ENCODE measurements at regions not wholly inside any gene's neighbourhood (a gene's known extent, or its start where the extent isn't known, plus 50 kb on each side); places are given as distances from the start of the nearest gene placed in this dataset.

- Histone ChIP-seq H3K36me3 (no peaks in the 10 kb centered on the region), H3K27ac (no peak overlapping the region), H3K9me3 (no peaks in the 10 kb centered on the region), H3K4me3 (no peak overlapping the region), H3K27me3 (no peaks in the 10 kb centered on the region), H3K4me1 (no peaks in the 10 kb centered on the region)
- no peak for TF ChIP-seq EP300 (IDR thresholded peaks at IDR 0.05)
- TF ChIP-seq CTCF (IDR thresholded peaks at IDR 0.05) = no peak
- no peak for TF ChIP-seq POLR2A (IDR thresholded peaks at IDR 0.05)
- 57 to 62% methylated on average over 13 of the region's 13 CpGs for WGBS, 2 donors
- DNase-seq (ENCODE audit: low spot score in 2 of 2) = no peak
These were observed 116.2 kb upstream of the SLCO3A1 start for GRCh38 chr15:91737151-91737818.

GRCh38 chr15:91741986-91742385 lies 111.5 kb upstream of the SLCO3A1 start:
- no peak for DNase-seq (ENCODE audit: low spot score in 2 of 2)

GRCh38 chr15:91751611-91752010 lies 101.9 kb upstream of the SLCO3A1 start:
- TF ChIP-seq EP300 (IDR thresholded peaks at IDR 0.05) (no peak), CTCF (IDR thresholded peaks at IDR 0.05) (no peak), POLR2A (IDR thresholded peaks at IDR 0.05) (no peak)
- H3K4me3 ChIP-seq = no peak overlapping the region
- no peak for DNase-seq (ENCODE audit: low spot score in 2 of 2)
- H3K4me1 ChIP-seq = no peaks in the 10 kb centered on the region
- no peaks in the 10 kb centered on the region for H3K27me3 ChIP-seq
- no peaks in the 10 kb centered on the region for H3K9me3 ChIP-seq
- no peak overlapping the region for H3K27ac ChIP-seq
- no peaks in the 10 kb centered on the region for H3K36me3 ChIP-seq
- 52 to 58% methylated on average over 2 of the region's 2 CpGs for WGBS, 2 donors

More at GRCh38 chr15:91741986-91742385, 111.5 kb upstream of the SLCO3A1 start:
- H3K36me3 ChIP-seq = no peaks in the 10 kb centered on the region
- no peak overlapping the region for H3K27ac ChIP-seq
- H3K27me3 ChIP-seq = no peaks in the 10 kb centered on the region
- 72 to 75% methylated on average over 7 of the region's 7 CpGs for WGBS, 2 donors
- H3K4me1 ChIP-seq = no peaks in the 10 kb centered on the region
- H3K9me3 ChIP-seq = no peaks in the 10 kb centered on the region
- TF ChIP-seq POLR2A (IDR thresholded peaks at IDR 0.05) (no peak), CTCF (IDR thresholded peaks at IDR 0.05) (no peak), EP300 (IDR thresholded peaks at IDR 0.05) (no peak)
- H3K4me3 ChIP-seq = no peak overlapping the region

- H3K36me3 ChIP-seq = no peaks in the 10 kb centered on the region
- no peak overlapping the region for H3K27ac ChIP-seq
- H3K27me3 ChIP-seq = peaks cover 0 to under 1% of the 10 kb centered on the region in 2 donors
- no peak overlapping the region for H3K4me3 ChIP-seq
- no peak for TF ChIP-seq CTCF (IDR thresholded peaks at IDR 0.05)
- TF ChIP-seq POLR2A (IDR thresholded peaks at IDR 0.05) = no peak
- no peak for TF ChIP-seq EP300 (IDR thresholded peaks at IDR 0.05)
- no peak for DNase-seq (ENCODE audit: low spot score in 2 of 2)
- H3K9me3 ChIP-seq = no peaks in the 10 kb centered on the region
- 66 to 67% methylated on average over 8 of the region's 8 CpGs for whole genome bisulfite sequencing, 2 donors
- H3K4me1 ChIP-seq = no peaks in the 10 kb centered on the region
These were observed 101.3 kb upstream of the SLCO3A1 start for GRCh38 chr15:91752081-91752785.

GRCh38 chr15:91759560-91759959 lies 93.9 kb upstream of the SLCO3A1 start:
- 84 to 88% methylated on average over 2 of the region's 2 CpGs for WGBS, 2 donors
- no peaks in the 10 kb centered on the region for H3K36me3 ChIP-seq
- DNase-seq (ENCODE audit: low spot score in 2 of 2) = no peak
- H3K9me3 ChIP-seq = no peaks in the 10 kb centered on the region
- H3K27ac ChIP-seq = no peak overlapping the region
- no peak overlapping the region for H3K4me3 ChIP-seq
- H3K4me1 ChIP-seq = no peaks in the 10 kb centered on the region
- TF ChIP-seq POLR2A (IDR thresholded peaks at IDR 0.05) (no peak), CTCF (IDR thresholded peaks at IDR 0.05) (no peak), EP300 (IDR thresholded peaks at IDR 0.05) (no peak)
- H3K27me3 ChIP-seq = peaks cover 0 to 9% of the 10 kb centered on the region in 2 donors
